ENCODE measurements at regions not wholly inside any gene's neighbourhood (a gene's known extent, or its start where the extent isn't known, plus 50 kb on each side); places are given as distances from the start of the nearest gene placed in this dataset.

DNA sequence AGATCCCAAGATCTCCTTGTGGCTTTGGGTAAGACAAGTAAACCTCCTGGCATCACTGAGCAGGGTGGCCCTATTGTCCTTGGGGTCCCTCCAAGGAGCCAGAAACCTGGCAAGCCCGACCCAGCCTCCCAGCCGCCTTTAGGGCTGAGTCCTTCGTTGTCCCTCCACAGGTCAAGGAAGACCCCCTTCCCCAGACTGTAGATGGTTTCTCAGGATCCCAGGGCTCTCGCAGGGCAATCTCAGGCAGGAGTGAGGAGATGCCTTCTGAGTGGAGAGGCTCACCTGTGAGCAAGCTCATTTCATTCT is 71.6 kb upstream of the CSF3R start:
- H3K79me1 ChIP-seq (ENCODE audit: low read depth, low read length), result no peaks in the 10 kb centered on the region
- H3K4me3 ChIP-seq (ENCODE audit: extremely low read depth in 1 of 4, insufficient read depth in 2 of 4, low read depth in 3 of 4, low read length in 4 of 4), result no peak overlapping the region
- no peak overlapping the region for H2BK15ac ChIP-seq (ENCODE audit: low read length)
- no peak overlapping the region for H4K5ac ChIP-seq (ENCODE audit: insufficient read length, low read depth, low read length)
- H3K23me2 ChIP-seq (ENCODE audit: low read depth, low read length), result peaks cover 2% of the 10 kb centered on the region; the same call in 1 of the 2 replicates
- no peaks in the 10 kb centered on the region for H3K79me2 ChIP-seq (ENCODE audit: control insufficient read depth in 1 of 2, insufficient read depth in 2 of 2, low read length in 2 of 2)
- no peak overlapping the region for H3K18ac ChIP-seq (ENCODE audit: extremely low read depth, low read length)
- H3K56ac ChIP-seq (replicated peaks; ENCODE audit: insufficient read length, low read depth, low read length), result no peak overlapping the region
- H3K23ac ChIP-seq (ENCODE audit: insufficient read length), result no peak overlapping the region
- CTCF ChIA-PET (ENCODE audit: partially characterized antibody), result interaction anchor here (0.6 to 11.8 kb wide), 25 partner anchors 9 to 880 kb away, joined by 3 to 125 read pairs (median 4); no protein-coding TSS in a partner anchor
- no peak overlapping the region for H3K4me2 ChIP-seq (ENCODE audit: insufficient read depth in 1 of 2, low read depth in 2 of 2, low read length in 2 of 2)
- H3K27ac ChIP-seq (ENCODE audit: low read depth, low read length), result no peak overlapping the region
- no peaks in the 10 kb centered on the region for H3K9me3 ChIP-seq (ENCODE audit: insufficient read depth in 2 of 2, low read depth in 1 of 2, low read length in 1 of 2)
- H2BK12ac ChIP-seq (ENCODE audit: low read depth, low read length), result no peak overlapping the region
- no peaks in the 10 kb centered on the region for H3K4me1 ChIP-seq (replicated peaks in 1 of 4; ENCODE audit: control insufficient read depth in 3 of 4, insufficient read depth in 4 of 4, low read length in 3 of 4)
- POLR2A ChIA-PET (ENCODE audit: partially characterized antibody), result no interaction called here
- H3K14ac ChIP-seq (ENCODE audit: insufficient read length), result no peak overlapping the region
- peaks cover 0 to 2% of the 10 kb centered on the region in 2 experiments for H4K20me1 ChIP-seq (replicated peaks in 1 of 2; ENCODE audit: control insufficient read depth in 1 of 2, insufficient read depth in 2 of 2, low read length in 2 of 2)
- H2BK120ac ChIP-seq (replicated peaks; ENCODE audit: low read depth, low read length), result no peak overlapping the region
- H4K8ac ChIP-seq (ENCODE audit: extremely low read depth, insufficient read depth, low read length), result no peak overlapping the region
- H2AFZ ChIP-seq (ENCODE audit: low read length), result no peak overlapping the region
- no peak overlapping the region for H2BK5ac ChIP-seq (ENCODE audit: low read depth, low read length)
- no peak overlapping the region for H4K91ac ChIP-seq (replicated peaks; ENCODE audit: insufficient read length, low read length)
- peaks cover 0 to 5% (median 2%) of the 10 kb centered on the region in 4 experiments; a peak in 4 of 7 replicates for H3K27me3 ChIP-seq (replicated peaks in 1 of 4; ENCODE audit: control insufficient read depth in 3 of 4, extremely low read depth in 1 of 4, insufficient read depth in 3 of 4, low read length in 3 of 4)
- no peak for FAIRE-seq
- no peak overlapping the region for H2AK5ac ChIP-seq (ENCODE audit: low read depth, low read length)
- no peak overlapping the region for H3K4ac ChIP-seq (replicated peaks; ENCODE audit: insufficient read length, low read depth, low read length)
- no peaks in the 10 kb centered on the region for H3K36me3 ChIP-seq (ENCODE audit: control insufficient read depth in 2 of 4, insufficient read depth in 4 of 4, low read length in 3 of 4)
- no peak overlapping the region for H2BK20ac ChIP-seq (ENCODE audit: low read length)
- no peak for DNase-seq (ENCODE audit: low read depth in 1 of 2, low spot score in 2 of 2)
- 91% methylated on average over 4 of the region's 4 CpGs; no CpG with 5 or more reads in 1 of the 2 experiments for WGBS, 2 experiments (ENCODE audit: extremely low coverage in 1 of 2, insufficient coverage in 1 of 2, insufficient read length in 1 of 2, insufficient replicate concordance in 2 of 2, low coverage in 1 of 2, low lambda C conversion rate in 2 of 2, missing lambda C conversion rate in 1 of 2)
- no peak overlapping the region for H3K9ac ChIP-seq (replicated peaks in 1 of 4; ENCODE audit: extremely low read depth in 1 of 4, low read depth in 3 of 4, low read length in 3 of 4)
- TF ChIP-seq FOSL1 (IDR thresholded peaks at IDR 0.05; ENCODE audit: insufficient read depth, low read depth, low read length), result no peak
- no peak for TF ChIP-seq SP2 (IDR thresholded peaks at IDR 0.05; ENCODE audit: low read length)
- TF ChIP-seq MAFK (IDR thresholded peaks at IDR 0.05; ENCODE audit: low read depth, low read length), result no peak
- TF ChIP-seq RFX5 (IDR thresholded peaks at IDR 0.05; ENCODE audit: borderline replicate concordance, low read depth, low read length), result no peak
- no peak for TF ChIP-seq ASH2L (IDR thresholded peaks at IDR 0.05; ENCODE audit: low read length)
- TF ChIP-seq GTF2F1 (IDR thresholded peaks at IDR 0.05; ENCODE audit: borderline replicate concordance, low read depth, low read length), result no peak
- TF ChIP-seq SP1 (IDR thresholded peaks at IDR 0.05; ENCODE audit: low read depth, low read length), result no peak
- TF ChIP-seq, protein P1, sequence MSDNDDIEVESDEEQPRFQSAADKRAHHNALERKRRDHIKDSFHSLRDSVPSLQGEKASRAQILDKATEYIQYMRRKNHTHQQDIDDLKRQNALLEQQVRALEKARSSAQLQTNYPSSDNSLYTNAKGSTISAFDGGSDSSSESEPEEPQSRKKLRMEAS (IDR thresholded peaks at IDR 0.05), result no peak
- TF ChIP-seq, protein P2, sequence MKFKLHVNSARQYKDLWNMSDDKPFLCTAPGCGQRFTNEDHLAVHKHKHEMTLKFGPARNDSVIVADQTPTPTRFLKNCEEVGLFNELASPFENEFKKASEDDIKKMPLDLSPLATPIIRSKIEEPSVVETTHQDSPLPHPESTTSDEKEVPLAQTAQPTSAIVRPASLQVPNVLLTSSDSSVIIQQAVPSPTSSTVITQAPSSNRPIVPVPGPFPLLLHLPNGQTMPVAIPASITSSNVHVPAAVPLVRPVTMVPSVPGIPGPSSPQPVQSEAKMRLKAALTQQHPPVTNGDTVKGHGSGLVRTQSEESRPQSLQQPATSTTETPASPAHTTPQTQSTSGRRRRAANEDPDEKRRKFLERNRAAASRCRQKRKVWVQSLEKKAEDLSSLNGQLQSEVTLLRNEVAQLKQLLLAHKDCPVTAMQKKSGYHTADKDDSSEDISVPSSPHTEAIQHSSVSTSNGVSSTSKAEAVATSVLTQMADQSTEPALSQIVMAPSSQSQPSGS (IDR thresholded peaks at IDR 0.05; ENCODE audit: low read length), result no peak
- no peak for TF ChIP-seq SUZ12 (IDR thresholded peaks at IDR 0.05; ENCODE audit: low read length)
- TF ChIP-seq EP300 (IDR thresholded peaks at IDR 0.05; ENCODE audit: borderline replicate concordance in 1 of 2, low read depth in 2 of 2, low read length in 2 of 2), result no peak
- TF ChIP-seq HDAC6 (IDR thresholded peaks at IDR 0.05; ENCODE audit: low read depth, low read length), result no peak
- TF ChIP-seq YY1 (IDR thresholded peaks at IDR 0.05; ENCODE audit: low read depth, low read length), result no peak
- no peak for TF ChIP-seq BCL11A (IDR thresholded peaks at IDR 0.05; ENCODE audit: low read depth in 2 of 2, low read length in 2 of 2)

Measured in H1 (cell line).